GM21786 (cell line): ENCODE measurements at regions not wholly inside any gene's neighbourhood (a gene's known extent, or its start where the extent isn't known, plus 50 kb on each side); places are given as distances from the start of the nearest gene placed in this dataset.
"Not testable (repeated sequence)": the region's sequence is repeated elsewhere in the genome, so short reads cannot be mapped to it uniquely, and the experiment has no call there.

Experiments used
- ATAC-seq: cut with Tn5 transposase; IDR thresholded peaks from one replicate; pipeline ENCODE4 v1.9.1; 2021; ENCODE audit not compliant: unreplicated experiment

DNA sequence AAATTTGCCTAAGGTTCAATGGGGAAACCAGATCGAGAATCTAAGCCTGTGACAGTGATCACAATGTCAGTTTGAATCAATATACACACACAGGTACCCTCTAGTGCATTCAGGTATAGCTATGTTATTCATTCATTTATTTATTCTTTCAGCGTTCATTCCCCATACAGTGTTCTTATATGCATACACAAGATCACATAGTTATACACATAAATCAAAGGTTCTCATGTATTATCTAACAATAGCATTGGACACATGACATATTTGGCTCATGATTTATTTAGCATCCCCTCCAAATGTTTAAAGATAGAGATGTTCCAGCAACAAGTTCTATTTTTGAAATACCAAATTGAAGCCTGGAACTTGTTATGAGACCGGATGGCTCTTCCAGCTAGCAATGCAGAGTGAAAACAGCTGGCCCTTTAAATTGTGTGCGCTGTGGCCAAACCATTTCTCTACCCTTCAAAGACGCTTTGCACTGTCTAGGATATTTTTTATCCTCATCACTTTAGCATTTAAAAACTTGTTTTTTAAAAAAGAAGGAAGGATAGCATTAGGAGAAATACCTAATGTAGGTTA lies 131.0 kb downstream of the ATXN3L start:
- no peak for ATAC-seq

- not testable (repeated sequence) for ATAC-seq
Observed at GRCh38 chrX:13186643-13187042, 133.2 kb downstream of the ATXN3L start.

GRCh38 chrX:13180807-13181206 lies 136.4 kb upstream of the FAM9C start:
- ATAC-seq, result no peak

GRCh38 chrX:13179586-13179985 lies 135.2 kb upstream of the FAM9C start:
- ATAC-seq, result no peak

DNA sequence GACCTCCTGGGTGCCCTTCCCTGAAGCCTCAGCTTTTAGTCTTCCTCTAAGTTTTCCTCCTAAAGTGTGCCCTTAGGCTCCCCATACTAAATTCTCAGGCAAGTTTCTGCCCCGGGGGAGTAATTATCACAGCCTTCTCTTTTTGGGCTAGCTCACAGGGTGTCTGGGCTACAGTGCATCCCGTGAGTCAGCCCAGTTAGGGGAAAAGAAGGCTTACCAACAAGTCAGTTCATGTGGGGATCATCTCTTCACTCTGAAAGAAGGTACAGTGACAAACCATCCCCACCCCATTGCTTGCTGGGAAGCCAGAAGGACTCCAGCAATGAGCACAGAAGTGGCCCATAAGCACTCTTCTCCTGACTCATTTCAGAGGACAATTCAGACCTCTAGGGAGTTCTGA lies 134.7 kb upstream of the FAM9C start:
- no peak for ATAC-seq

DNA sequence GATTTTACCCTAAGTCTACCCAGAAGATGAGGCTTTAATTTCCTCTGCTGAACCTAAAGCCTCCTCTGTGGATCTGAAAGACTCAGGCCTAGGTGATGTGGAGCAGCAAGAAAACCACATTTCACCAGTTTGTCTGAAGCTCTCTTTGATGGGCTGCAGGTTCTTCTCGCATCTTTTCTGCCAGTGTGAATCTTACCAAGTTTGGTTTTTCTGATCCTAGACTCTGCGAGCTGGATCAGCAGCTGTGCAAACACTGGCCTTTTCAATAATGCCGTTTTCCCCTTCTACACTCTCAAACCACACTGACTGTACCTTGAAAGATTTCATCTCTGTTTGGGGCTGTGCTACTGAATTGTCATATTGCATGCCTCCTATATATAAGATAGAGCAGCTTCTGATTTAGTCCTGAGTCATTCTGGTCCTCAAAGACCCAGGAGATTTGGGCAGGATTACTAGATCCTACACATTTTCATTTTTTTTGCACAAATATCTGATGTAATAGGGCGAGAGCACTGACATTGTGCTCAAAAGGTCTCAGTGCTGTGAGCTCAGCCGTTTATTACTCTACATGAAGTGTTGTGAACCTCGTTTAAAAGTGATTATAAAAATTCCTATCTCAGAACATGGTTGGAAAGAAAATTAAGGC lies 133.6 kb upstream of the FAM9C start:
- ATAC-seq, result no peak

DNA sequence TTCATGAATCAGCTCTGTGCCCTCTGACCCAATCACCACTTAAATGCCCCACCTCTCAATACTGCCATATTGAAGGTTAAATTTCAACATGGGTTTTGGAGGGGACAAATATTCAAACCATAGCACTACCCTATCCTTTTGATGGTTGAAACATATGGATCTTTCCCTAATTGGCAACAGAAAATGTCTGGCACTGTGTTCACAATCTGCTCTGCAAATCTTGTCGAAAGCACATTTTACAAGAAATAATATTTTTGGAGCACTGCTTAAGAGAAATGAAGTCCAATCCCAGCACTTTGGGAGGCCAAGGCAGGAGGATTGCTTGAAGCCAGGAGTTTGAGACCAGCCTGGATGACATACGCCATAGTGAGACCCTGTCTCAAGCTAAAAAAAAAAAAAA lies 130.6 kb upstream of the FAM9C start:
- ATAC-seq, result no peak

- no peak for ATAC-seq
Observed at GRCh38 chrX:13170966-13171558, 126.6 kb upstream of the FAM9C start.

- ATAC-seq, result no peak
Observed at GRCh38 chrX:13169684-13170083, 125.3 kb upstream of the FAM9C start.

DNA sequence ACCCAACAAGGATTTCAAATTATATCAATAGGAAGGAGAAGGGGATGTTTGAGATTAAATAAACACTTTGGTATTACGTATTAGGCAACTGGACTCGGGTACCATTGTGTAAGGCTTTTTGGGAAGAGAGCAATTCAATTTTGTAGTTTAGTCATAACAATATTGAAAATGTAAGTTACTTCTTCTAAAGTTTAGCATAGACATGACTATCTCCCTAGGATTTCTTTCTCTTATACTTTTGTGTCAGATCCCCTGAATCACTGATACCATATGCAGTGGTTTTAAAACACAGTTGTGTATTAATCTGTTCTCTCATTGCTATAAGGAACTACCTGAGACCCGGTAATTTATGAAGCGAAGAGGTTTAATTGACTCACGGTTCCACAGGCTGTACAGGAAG lies 123.8 kb upstream of the FAM9C start:
- ATAC-seq, result no peak

DNA sequence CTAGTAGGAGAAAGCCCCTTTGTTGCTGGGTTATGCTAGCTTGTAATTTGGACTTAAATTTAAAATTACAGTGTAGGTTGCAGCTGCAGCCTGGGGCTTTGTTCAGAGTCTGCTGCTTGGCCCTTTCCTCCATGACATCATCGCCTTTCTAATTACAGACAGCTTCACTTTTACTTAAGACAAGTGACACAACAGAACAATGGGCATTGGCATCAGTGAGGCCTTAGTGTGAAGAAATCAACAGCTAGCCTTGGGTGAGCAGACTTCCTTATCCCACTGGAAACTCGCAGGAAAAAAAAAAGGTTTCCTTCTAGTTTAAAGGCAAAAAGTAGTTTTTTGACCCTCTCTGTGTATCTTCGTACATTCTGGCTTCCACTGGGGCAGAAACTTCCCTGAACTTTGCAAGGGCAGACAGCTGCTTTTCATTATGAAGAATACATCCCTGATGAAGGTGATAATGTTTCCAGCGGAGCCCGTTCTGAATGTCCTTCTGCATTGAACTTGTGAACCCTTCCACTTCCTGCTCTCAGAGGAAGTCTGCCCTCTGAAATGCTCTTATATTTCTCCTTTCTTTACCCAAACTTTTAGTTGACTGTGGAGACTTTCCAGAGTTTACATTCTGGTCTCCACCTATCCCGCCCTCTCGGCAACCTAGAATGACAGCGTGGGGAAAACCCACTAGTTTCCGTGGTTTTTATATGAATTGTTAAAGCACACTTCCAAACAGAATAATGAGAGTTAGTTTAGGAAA lies 123.2 kb upstream of the FAM9C start:
- ATAC-seq, result no peak

DNA sequence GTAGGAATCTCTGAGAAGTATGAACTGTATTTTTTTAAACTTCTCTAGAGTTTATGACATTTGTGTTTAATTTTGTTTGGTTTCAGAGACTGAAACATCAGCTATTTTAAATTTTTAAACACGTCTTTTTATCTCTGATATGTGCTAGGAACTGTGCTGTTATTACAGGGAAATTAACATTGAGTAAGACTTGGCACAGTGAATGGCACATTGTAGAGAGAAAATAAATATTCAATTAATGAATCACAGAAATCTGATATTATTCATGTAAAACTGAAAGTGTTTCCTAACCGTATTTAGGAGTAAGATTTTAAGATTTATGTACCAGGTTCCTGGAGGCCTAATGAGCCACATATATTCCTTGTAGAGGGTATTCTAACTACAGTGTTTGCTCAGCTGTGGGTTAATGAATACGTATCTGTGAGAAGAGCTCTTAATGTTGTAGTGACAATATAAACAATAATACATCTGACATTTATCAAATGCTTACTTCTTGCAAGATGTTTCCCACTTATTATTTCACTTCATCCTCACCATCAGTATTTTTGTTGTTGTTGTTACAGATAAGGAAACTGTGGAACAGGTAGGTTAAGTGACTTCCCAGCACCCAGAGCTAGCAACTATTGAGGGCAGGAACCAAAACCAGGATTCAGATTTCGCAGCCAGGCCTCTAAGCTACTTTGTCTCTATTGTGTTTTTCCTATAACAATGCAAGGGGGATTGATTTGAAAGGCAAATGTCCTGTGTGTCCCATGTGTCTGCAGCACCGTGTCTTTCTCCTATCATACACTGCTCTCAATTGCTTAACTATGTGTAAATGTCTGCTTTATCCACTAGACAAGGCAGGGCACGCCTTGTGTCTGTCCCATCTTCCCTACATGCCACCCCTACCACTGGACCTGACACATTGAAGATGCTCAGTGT lies 121.1 kb upstream of the FAM9C start:
- ATAC-seq, result no peak

- no peak for ATAC-seq
Observed at GRCh38 chrX:13164611-13165010, 120.2 kb upstream of the FAM9C start.

GRCh38 chrX:13162772-13163410 lies 118.5 kb upstream of the FAM9C start:
- no peak for ATAC-seq

GRCh38 chrX:13159886-13160285 lies 115.5 kb upstream of the FAM9C start:
- ATAC-seq, result no peak

- no peak for ATAC-seq
Observed at GRCh38 chrX:13158911-13159310, 114.5 kb upstream of the FAM9C start.

DNA sequence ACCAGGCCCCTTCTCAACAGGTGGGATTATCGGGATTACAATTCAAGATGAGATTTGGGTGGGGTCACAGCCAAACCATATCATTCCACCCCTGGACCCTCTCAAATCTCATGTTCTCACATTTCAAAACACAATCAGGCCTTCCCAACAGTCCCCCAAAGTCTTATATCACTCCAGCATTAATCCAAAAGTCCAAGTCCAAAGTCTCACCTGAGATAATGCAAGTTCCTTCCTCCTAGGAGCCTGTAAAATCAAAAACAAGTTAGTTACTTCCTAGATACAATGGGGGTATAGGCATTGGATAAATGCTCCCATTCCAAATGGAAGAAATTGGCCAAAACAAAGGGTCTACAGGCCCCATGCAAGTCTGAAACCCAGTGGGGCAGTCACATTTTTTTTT lies 111.1 kb upstream of the FAM9C start:
- ATAC-seq, result not testable (repeated sequence)

- no peak for ATAC-seq
Observed at GRCh38 chrX:13153796-13154195, 109.4 kb upstream of the FAM9C start.

DNA sequence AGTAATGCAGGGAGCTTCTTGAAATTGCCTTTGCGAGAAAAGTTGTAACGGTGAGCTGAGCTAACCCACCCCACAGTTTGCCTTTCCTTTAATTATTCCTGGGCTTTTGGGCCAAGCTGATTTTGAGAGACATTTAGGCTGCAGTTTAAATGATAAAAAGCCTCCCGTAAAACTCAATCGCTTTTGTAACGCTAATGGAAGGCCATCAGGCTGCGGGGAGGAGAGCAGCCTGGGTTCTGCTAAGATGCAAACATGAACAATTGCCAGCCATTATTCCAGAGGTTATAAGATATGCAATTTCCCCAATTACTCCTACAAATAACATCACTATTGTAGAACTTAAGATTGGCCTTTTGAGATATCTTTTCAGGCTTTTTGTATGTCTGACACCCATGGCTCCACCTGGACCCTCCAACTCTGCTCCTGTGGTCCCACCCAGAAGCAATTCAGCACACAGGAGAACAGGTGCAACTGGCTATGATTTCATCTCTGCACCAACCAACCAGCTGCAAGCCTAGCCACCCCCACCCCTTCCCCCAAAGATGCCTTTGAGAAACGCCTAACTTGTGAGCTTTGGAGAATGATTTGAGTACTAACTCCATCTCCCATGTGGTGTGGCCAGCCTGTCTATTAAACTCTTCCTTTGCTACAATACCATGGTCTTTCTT lies 108.2 kb upstream of the FAM9C start:
- ATAC-seq, result no peak
